ENCODE measurements at regions not wholly inside any gene's neighbourhood (a gene's known extent, or its start where the extent isn't known, plus 50 kb on each side); places are given as distances from the start of the nearest gene placed in this dataset.
"Not testable (repeated sequence)": the region's sequence is repeated elsewhere in the genome, so short reads cannot be mapped to it uniquely, and the experiment has no call there.

GRCh38 chr4:189650436-189650835 is 290.2 kb upstream of the FRG1 start:
- not testable (repeated sequence) for TF ChIP-seq CTCF, POLR2A, EP300 (IDR thresholded peaks at IDR 0.05)
